Keratinocyte (primary cell): ENCODE measurements at regions not wholly inside any gene's neighbourhood (a gene's known extent, or its start where the extent isn't known, plus 50 kb on each side); places are given as distances from the start of the nearest gene placed in this dataset.

ENCODE experiments used
- DNase-seq: peaks from one replicate; pipeline ENCODE4 v3.0.0-alpha.2; 2011; ENCODE audit warnings: low read depth, missing footprints, low spot score
- FAIRE-seq: peaks from 2 replicates; lab custom pipeline; 2011; peaks lifted over from hg19 to GRCh38; lab: Jason Lieb, UNC
- H2AFZ ChIP-seq: 2 replicates; pipeline ENCODE4 v1.6.0; 2012; ENCODE audit warnings: low read length, control low read depth, inconsistent platforms; ENCODE audit not compliant: control insufficient read depth
- H3K27ac ChIP-seq: 2 replicates; pipeline ENCODE4 v1.5.1; 2011; ENCODE audit warnings: low read length; ENCODE audit not compliant: control insufficient read depth, insufficient read depth
- H3K27me3 ChIP-seq: 3 replicates; pipeline ENCODE4 v1.6.0; 2011; ENCODE audit warnings: low read length; ENCODE audit not compliant: control insufficient read depth, insufficient read depth; ENCODE audit errors: extremely low read depth
- H3K36me3 ChIP-seq, 2 experiments: 2 replicates in 1 of 2; 3 replicates in 1 of 2; pipeline ENCODE4 v1.5.1; 2011; ENCODE audit warnings: low read length in 2 of 2, mild to moderate bottlenecking in 1 of 2; ENCODE audit not compliant: control insufficient read depth in 2 of 2, insufficient read depth in 2 of 2; ENCODE audit errors: extremely low read depth in 1 of 2
- H3K4me1 ChIP-seq: 3 replicates; pipeline ENCODE4 v1.5.1; 2011; ENCODE audit warnings: low read length; ENCODE audit not compliant: control insufficient read depth, insufficient read depth; ENCODE audit errors: extremely low read depth
- H3K4me2 ChIP-seq: 3 replicates; pipeline ENCODE4 v1.6.0; 2011; ENCODE audit warnings: low read depth, low read length; ENCODE audit not compliant: control insufficient read depth, insufficient read depth; ENCODE audit errors: extremely low read depth
- H3K4me3 ChIP-seq, 3 experiments: fragments of 200-600 bp in 1 of 3; sonication (generic) in 1 of 3; 2 replicates in 2 of 3; 3 replicates in 1 of 3; pipeline ENCODE4 v1.5.1; 2011 to 2016; ENCODE audit warnings: low read length in 3 of 3, mild to moderate bottlenecking in 3 of 3, control low read depth in 2 of 3, inconsistent platforms in 1 of 3, low read depth in 1 of 3, mixed read lengths in 1 of 3, mixed run types in 1 of 3, moderate library complexity in 1 of 3; ENCODE audit not compliant: control insufficient read depth in 2 of 3, insufficient read depth in 2 of 3; ENCODE audit errors: extremely low read depth in 1 of 3
- H3K79me2 ChIP-seq: 2 replicates; pipeline ENCODE4 v1.6.0; 2012; ENCODE audit warnings: low read length; ENCODE audit not compliant: control insufficient read depth, insufficient read depth
- H3K9ac ChIP-seq: 3 replicates; pipeline ENCODE4 v1.6.0; 2011; ENCODE audit warnings: low read length; ENCODE audit not compliant: control insufficient read depth, insufficient read depth; ENCODE audit errors: extremely low read depth
- H3K9me1 ChIP-seq: 3 replicates; pipeline ENCODE4 v1.6.0; 2011; ENCODE audit warnings: low read length; ENCODE audit not compliant: control insufficient read depth, insufficient read depth; ENCODE audit errors: extremely low read depth
- H3K9me3 ChIP-seq: 2 replicates; pipeline ENCODE4 v1.5.1; 2012; ENCODE audit warnings: low read depth, low read length; ENCODE audit not compliant: control insufficient read depth
- H4K20me1 ChIP-seq: 3 replicates; pipeline ENCODE4 v1.6.0; 2011; ENCODE audit warnings: low read length; ENCODE audit not compliant: control insufficient read depth, insufficient read depth; ENCODE audit errors: extremely low read depth
- CTCF ChIP-seq, 3 experiments: IDR thresholded peaks in 1 of 3; conservative IDR thresholded peaks in 1 of 3; optimal IDR thresholded peaks in 1 of 3; 2 replicates in 2 of 3; 3 replicates in 1 of 3; pipeline versions ENCODE3 to v1.5.1; 2011; ENCODE audit warnings: low read length in 3 of 3, mild to moderate bottlenecking in 3 of 3, moderate library complexity in 2 of 3, control low read depth in 1 of 3, inconsistent platforms in 1 of 3; ENCODE audit not compliant: insufficient read depth in 2 of 3; ENCODE audit errors: extremely low read depth in 1 of 3
- EZH2 ChIP-seq: IDR thresholded peaks from one replicate; pipeline ENCODE4 v1.6.1; 2012; ENCODE audit warnings: inconsistent platforms, mild to moderate bottlenecking, low read length, moderate library complexity
- dilution Hi-C: fragments of 300-500 bp; cut with MboI; formaldehyde crosslinking; loops from one replicate; pipeline ENCODE4 v1.7.0; 2020; ENCODE audit warnings: low sequenced_read_pairs; ENCODE audit not compliant: extremely low pct_ligation_motif_present

GRCh38 chr2:10978090-10978670 is 66.4 kb downstream of the KCNF1 start:
- TF ChIP-seq EZH2 = no peak
- no peak for TF ChIP-seq CTCF (optimal IDR thresholded peaks at IDR 0.05 in 1 of 3, IDR thresholded peaks at IDR 0.05 in 1 of 3, conservative IDR thresholded peaks at IDR 0.05 in 1 of 3; ENCODE audit: extremely low read depth in 1 of 3, insufficient read depth in 2 of 3, low read length in 3 of 3)
- no peak overlapping the region for H2AFZ ChIP-seq
- no peaks in the 10 kb centered on the region for H3K9me1 ChIP-seq
- no peaks in the 10 kb centered on the region for H3K4me1 ChIP-seq
- no peaks in the 10 kb centered on the region for H3K9me3 ChIP-seq
- peaks cover 26% of the 10 kb centered on the region for H3K27me3 ChIP-seq
- no peak overlapping the region for H3K27ac ChIP-seq
- no peaks in the 10 kb centered on the region for H3K36me3 ChIP-seq
- H3K9ac ChIP-seq = no peak overlapping the region
- H3K4me2 ChIP-seq = no peak overlapping the region
- no peaks in the 10 kb centered on the region for H3K79me2 ChIP-seq
- dilution Hi-C loops = no loop called here
- FAIRE-seq = no peak
- DNase-seq = no peak
- H4K20me1 ChIP-seq = no peaks in the 10 kb centered on the region
- H3K4me3 ChIP-seq = no peak overlapping the region

- H3K4me2 ChIP-seq = no peak overlapping the region
- no peak overlapping the region for H3K9ac ChIP-seq
- no peak for DNase-seq
- H3K4me1 ChIP-seq = no peaks in the 10 kb centered on the region
- no peak overlapping the region for H3K27ac ChIP-seq
- no peak for FAIRE-seq
- H3K27me3 ChIP-seq = peaks cover 22% of the 10 kb centered on the region
- dilution Hi-C loops = no loop called here
- no peaks in the 10 kb centered on the region for H4K20me1 ChIP-seq
- H2AFZ ChIP-seq = no peak overlapping the region
- TF ChIP-seq EZH2 (no peak), CTCF (optimal IDR thresholded peaks at IDR 0.05 in 1 of 3, IDR thresholded peaks at IDR 0.05 in 1 of 3, conservative IDR thresholded peaks at IDR 0.05 in 1 of 3; ENCODE audit: extremely low read depth in 1 of 3, insufficient read depth in 2 of 3, low read length in 3 of 3) (no peak)
- no peaks in the 10 kb centered on the region for H3K9me3 ChIP-seq
- no peaks in the 10 kb centered on the region for H3K9me1 ChIP-seq
- H3K79me2 ChIP-seq = no peaks in the 10 kb centered on the region
- no peak overlapping the region for H3K4me3 ChIP-seq
- no peaks in the 10 kb centered on the region for H3K36me3 ChIP-seq
Observed at GRCh38 chr2:10980071-10980470, 68.3 kb downstream of the KCNF1 start.
